Nephron progenitor cell (in vitro differentiated cells): ENCODE measurements at regions not wholly inside any gene's neighbourhood (a gene's known extent, or its start where the extent isn't known, plus 50 kb on each side); places are given as distances from the start of the nearest gene placed in this dataset.
"Not testable (repeated sequence)": the region's sequence is repeated elsewhere in the genome, so short reads cannot be mapped to it uniquely, and the experiment has no call there.

ENCODE experiments used
- DNase-seq: peaks from one replicate; pipeline ENCODE4 v3.0.0; 2021
- H3K27ac Mint-ChIP-seq: 2 replicates; pipeline ENCODE4 v1.8.0; 2021; ENCODE audit warnings: mild to moderate bottlenecking, moderate library complexity, mixed read lengths
- H3K27me3 Mint-ChIP-seq: 2 replicates; pipeline ENCODE4 v1.8.0; 2021; ENCODE audit warnings: mild to moderate bottlenecking, low read depth, mixed read lengths; ENCODE audit not compliant: poor library complexity
- H3K36me3 Mint-ChIP-seq: 2 replicates; pipeline ENCODE4 v1.8.0; 2021; ENCODE audit warnings: low read depth, mixed read lengths
- H3K4me1 Mint-ChIP-seq: 2 replicates; pipeline ENCODE4 v1.8.0; 2021; ENCODE audit warnings: mixed read lengths
- H3K4me3 Mint-ChIP-seq: 2 replicates; pipeline ENCODE4 v1.8.0; 2021; ENCODE audit warnings: mild to moderate bottlenecking, moderate library complexity, mixed read lengths
- H3K9me3 Mint-ChIP-seq: 2 replicates; pipeline ENCODE4 v1.8.0; 2021; ENCODE audit warnings: mild to moderate bottlenecking, moderate library complexity, mixed read lengths
- TF ChIP-seq, protein P1 (sequence below): fragments of 200-600 bp; sonication (generic); IDR thresholded peaks from 2 replicates; pipeline ENCODE4 v1.5.0; 2021; ENCODE audit warnings: antibody characterized with exemption

DNA sequence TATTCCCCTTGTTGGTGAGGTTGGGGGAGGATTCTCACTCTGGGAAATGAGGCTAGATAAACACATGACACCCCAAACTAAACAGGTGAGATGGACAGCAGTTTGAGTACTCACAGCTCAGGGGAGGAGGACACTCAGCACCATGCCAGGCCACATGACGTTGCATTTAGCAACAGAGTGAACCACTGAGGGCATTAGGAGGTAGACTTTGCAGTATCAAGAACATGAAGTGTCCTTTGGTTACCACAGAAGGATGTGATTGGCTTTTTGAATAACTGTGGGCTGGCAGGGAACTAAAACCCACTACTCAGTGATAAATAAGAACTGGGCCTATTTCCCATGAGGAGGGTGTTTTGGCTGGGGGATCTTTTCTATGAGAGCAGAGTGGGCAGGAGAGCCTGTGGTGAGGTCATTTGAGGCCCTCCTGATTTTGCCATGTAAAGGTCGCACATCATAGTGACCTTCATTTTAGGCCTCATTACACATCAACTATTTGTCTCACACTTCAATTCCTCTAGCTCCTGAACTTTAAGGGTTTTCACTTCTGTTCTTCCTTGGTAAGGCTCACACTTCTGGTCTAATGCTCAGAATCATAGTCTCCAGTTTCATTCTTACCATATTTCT is 89.8 kb upstream of the PRKD1 start:
- H3K36me3 Mint-ChIP-seq, result no peaks in the 10 kb centered on the region
- H3K9me3 Mint-ChIP-seq, result no peaks in the 10 kb centered on the region
- no peak overlapping the region for H3K4me3 Mint-ChIP-seq
- DNase-seq, result no peak
- TF ChIP-seq, protein P1, sequence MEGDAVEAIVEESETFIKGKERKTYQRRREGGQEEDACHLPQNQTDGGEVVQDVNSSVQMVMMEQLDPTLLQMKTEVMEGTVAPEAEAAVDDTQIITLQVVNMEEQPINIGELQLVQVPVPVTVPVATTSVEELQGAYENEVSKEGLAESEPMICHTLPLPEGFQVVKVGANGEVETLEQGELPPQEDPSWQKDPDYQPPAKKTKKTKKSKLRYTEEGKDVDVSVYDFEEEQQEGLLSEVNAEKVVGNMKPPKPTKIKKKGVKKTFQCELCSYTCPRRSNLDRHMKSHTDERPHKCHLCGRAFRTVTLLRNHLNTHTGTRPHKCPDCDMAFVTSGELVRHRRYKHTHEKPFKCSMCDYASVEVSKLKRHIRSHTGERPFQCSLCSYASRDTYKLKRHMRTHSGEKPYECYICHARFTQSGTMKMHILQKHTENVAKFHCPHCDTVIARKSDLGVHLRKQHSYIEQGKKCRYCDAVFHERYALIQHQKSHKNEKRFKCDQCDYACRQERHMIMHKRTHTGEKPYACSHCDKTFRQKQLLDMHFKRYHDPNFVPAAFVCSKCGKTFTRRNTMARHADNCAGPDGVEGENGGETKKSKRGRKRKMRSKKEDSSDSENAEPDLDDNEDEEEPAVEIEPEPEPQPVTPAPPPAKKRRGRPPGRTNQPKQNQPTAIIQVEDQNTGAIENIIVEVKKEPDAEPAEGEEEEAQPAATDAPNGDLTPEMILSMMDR, result no peak
- H3K27me3 Mint-ChIP-seq, result no peaks in the 10 kb centered on the region
- H3K4me1 Mint-ChIP-seq, result no peaks in the 10 kb centered on the region
- no peak overlapping the region for H3K27ac Mint-ChIP-seq

DNA sequence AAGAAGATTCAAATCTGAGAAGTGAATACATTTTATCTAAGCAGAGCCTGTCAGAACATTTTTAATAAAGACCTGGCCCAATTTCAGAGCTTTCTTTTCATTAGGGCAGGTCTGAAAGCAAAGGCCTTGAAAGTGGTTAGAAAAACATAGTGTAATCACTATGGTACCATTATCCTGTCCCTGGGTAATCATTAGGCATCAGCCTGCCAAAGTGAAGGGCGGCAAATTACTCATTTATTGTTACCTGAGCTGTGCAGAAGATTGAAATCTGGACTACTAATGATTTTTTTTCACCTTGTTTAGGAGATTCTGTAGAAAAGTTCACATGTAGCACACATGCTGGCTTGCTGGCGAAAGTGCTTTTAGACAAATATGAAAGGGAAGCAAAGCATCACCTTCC is 92.6 kb upstream of the PRKD1 start:
- TF ChIP-seq, protein P1, result no peak
- no peak for DNase-seq
- Mint-ChIP-seq H3K36me3 (no peaks in the 10 kb centered on the region), H3K4me1 (no peaks in the 10 kb centered on the region), H3K4me3 (no peak overlapping the region), H3K27me3 (no peaks in the 10 kb centered on the region), H3K9me3 (peaks cover 9% of the 10 kb centered on the region), H3K27ac (no peak overlapping the region)

DNA sequence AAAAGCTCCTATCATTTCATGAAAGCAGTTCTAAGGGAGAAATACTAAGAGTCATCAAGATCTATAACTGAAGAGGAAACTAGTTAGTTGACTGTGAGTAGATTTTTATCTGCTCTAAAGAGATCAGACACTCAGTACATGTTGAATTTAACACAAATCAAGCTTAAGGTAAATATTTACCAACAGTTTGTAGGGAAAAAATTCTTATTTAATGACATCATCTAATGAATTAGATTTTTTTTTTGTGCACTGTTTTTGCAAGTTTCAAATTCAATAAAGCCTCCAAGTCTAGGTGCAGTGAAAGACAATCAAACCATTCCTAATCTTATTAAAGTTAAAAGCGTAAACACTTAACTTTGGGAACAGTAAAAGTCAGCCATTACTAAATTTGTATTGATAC is 93.0 kb upstream of the PRKD1 start:
- TF ChIP-seq, protein P1, result no peak
- Mint-ChIP-seq H3K9me3 (peaks cover 9% of the 10 kb centered on the region), H3K27ac (no peak overlapping the region), H3K27me3 (no peaks in the 10 kb centered on the region), H3K36me3 (no peaks in the 10 kb centered on the region), H3K4me1 (no peaks in the 10 kb centered on the region), H3K4me3 (no peak overlapping the region)
- DNase-seq, result no peak

DNA sequence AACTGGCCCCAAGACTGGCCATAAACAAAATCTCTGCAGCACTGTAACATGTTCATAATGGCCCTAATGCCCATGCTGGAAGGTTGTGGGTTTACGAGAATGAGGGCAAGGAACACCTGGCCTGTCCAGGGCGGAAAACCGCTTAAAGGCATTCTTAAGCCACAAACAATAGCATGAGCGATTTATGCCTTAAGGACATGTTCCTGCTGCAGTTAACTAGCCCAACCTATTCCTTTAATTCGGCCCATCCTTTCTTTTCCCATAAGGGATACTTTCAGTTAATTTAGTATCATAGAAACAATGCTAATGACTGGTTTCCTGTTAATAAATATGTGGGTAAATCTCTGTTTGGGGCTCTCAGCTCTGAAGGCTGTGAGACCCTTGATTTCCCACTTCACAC is 95.7 kb upstream of the PRKD1 start:
- not testable (repeated sequence) for H3K36me3 Mint-ChIP-seq, H3K27me3 Mint-ChIP-seq, H3K27ac Mint-ChIP-seq, DNase-seq, H3K4me1 Mint-ChIP-seq, H3K4me3 Mint-ChIP-seq
- H3K9me3 Mint-ChIP-seq, result peaks cover 16% of the 10 kb centered on the region

DNA sequence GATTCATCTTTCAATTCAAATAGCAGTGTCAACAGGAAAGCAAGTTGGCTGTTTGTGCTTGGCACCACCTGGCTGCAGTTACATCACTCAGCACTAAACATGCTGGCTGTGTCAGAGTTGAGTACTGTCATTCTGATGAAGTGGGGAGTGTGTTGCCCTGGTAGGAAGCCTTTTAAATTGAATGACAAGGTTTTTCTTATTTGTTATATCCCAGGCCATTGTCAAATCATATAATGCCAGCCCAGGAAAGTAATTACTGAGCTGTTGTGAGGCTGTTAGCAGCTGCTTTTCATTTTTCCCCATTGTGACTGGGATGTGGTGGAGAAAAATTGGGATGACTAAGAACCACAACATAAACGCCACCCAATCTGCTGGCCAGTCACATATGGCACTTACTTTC is 106.5 kb upstream of the PRKD1 start:
- Mint-ChIP-seq H3K9me3 (peaks cover 12% of the 10 kb centered on the region), H3K4me3 (no peak overlapping the region), H3K27ac (no peak overlapping the region), H3K27me3 (no peaks in the 10 kb centered on the region), H3K36me3 (no peaks in the 10 kb centered on the region), H3K4me1 (no peaks in the 10 kb centered on the region)
- no peak for DNase-seq
- TF ChIP-seq, protein P1, result no peak

DNA sequence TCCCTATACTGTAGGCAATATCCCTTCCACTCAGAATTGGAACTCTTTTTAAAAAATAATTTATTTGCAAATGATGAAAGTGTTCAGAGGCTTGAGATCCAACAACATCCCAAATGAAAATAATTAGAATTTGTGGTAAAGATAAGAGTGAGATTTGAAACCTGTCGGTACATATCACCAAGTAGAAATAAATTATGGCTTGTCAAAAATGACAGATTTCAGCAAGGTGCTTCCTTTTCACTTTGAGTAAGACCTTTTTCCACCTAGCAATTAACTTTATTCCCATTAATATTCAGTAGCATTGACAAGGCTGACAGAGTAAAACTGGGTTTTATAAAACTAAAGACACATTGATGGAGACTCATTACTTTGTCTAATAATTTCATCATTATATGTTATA is 107.7 kb upstream of the PRKD1 start:
- Mint-ChIP-seq H3K27me3 (no peaks in the 10 kb centered on the region), H3K9me3 (peaks cover 8% of the 10 kb centered on the region), H3K4me3 (no peak overlapping the region), H3K4me1 (no peaks in the 10 kb centered on the region), H3K27ac (no peak overlapping the region), H3K36me3 (no peaks in the 10 kb centered on the region)
- DNase-seq, result no peak
- TF ChIP-seq, protein P1, result no peak
